Right kidney (tissue), 1 donor: ENCODE measurements at regions not wholly inside any gene's neighbourhood (a gene's known extent, or its start where the extent isn't known, plus 50 kb on each side); places are given as distances from the start of the nearest gene placed in this dataset.

ENCODE experiments used
- DNase-seq: peaks from one replicate; pipeline ENCODE4 v3.0.0-alpha.2; 2016

DNA sequence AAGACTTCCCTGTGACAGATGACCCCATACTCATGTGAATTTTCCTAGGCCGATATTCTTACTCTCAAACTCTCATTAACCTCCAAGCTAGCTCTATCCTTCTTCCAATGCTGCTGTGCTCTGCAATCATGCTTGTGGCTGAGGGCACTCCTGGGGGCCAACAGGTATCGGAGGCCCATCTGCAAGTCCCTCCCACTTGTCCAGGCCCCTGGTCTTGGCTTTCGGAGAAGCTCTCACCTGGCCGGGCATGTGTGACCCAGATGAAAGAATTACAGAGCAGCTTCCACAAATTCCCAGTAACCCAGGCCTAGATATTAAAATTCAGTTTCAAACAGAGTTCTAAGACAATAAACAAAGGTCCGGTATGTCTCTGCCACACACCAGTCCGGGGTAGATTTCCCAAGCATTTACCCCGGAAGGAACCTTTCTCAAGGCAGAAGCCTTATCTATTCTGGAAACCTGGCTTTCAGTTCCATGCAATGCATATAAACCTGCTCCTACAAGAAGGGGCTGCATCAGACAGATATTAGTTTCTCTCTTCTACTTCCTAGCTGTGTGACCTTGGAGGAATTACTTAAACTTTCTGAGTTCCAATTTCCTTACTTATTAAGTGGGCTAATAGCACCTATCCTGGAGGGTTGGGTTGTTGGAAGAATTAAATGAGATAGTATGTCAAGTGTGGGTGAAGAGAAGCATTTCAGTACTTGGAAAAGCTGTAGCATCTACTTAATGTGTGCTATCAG lies 270.8 kb downstream of the PTTG2 start:
- DNase-seq, result no peak

DNA sequence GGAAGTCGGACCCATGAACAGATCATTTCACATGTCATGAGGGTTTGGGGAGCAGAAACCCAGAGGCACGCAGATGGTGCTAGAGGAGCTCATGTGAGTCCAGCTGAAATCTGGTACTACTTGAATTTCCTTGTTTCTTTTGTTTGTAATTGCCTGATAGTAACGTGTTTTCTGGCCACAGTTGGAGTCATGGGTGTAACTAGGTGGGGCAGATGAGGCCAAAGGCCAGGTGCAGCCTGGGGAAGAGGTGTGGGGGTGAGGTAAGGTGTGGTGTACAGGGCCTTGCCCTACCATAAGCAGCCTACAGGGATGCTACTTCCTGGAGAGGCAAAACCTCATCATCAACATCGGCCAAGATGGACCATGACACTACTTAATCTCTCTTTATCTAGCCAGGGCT lies 271.4 kb downstream of the PTTG2 start:
- no peak for DNase-seq

DNA sequence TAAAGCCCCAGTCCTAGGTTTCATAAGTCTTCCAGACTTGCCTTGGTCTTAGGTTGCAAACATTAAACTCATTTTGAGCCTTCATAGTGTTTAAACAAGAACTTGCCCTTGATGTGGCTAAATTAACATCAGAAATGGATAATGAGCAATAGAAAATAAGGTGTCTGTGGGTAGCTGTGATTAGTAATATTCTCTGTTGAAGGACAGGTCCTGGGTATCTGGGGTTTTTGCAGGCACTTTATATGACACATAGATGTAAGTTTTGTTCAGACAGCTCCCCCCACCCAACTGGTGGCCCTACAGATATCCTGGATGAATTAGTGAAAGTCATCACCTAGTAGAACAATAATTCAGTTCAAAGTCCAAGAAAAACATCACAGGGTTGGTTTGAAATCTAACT lies 272.5 kb downstream of the PTTG2 start:
- DNase-seq, result no peak

DNA sequence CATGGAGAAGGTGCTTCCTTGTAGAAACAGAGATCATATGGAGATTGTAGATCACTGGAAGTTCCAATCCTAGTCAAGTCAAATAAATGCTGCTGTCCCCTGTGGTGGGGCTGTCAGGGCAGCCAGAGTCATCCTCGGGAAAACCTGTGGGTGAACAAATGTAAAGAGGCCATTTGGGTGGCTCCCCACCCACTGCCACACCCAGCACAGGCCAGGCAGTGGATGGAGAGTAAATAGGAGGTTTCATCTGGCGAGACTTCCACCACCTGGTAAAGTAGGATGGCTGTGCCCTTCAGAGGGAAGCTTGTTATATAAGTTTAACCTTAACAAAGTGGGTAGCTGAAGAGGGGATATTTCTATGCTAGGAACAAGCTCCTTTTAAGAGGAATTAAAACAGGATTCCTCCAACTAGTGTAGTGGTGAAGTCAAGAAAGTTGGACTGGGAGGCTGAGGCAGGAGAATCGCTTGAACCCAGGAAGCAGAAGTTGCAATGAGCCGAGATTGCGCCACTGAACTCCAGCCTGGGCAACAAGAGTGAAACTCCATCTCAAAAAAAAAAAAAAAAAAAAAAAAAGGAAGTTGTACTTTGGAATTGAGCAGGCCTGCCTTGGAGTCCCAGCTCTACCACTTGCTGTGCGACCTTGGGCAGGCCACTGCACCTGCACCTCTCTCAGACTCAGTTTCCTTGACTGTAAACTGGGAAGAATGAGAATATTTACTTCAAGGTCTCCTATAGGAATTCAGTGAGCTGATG lies 273.7 kb downstream of the PTTG2 start:
- DNase-seq, result no peak

DNA sequence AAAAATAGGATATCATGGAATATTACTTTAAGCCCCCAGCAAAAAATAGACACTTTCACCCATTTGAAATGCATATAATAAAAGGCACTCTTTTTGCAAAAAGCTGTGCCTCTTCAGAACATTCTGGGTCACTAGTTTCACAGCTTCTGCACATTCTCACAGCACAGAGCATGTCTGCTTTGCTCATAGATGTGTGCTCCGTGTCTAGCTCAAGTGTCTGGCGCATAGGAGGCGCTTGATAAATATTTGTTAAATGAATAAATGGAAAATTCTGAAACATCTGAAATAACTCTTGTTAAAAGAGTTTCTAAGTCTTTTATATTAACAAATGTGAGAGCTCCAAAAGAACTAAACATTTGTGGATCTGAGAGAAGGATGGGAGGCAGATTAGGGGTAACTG lies 275.2 kb downstream of the PTTG2 start:
- no peak for DNase-seq

DNA sequence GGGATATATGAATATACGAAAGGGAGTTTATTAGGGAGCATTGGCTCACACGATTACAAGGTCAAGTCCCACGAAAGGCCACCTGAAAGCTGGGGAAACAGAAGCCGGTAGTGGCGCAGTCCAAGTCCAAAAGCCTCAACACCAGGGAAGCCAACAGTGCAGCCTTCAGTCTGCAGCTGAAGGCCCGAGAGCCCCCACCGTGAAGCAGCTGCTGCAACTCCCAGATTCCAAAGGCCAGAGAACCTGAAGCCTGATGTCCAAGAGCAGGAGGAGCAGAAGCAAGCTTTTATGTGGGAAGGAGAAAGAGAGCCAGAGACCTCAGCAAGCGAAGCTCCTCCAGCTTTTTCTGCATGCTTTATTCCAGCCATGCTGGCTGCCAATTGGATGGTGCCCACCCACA lies 275.8 kb downstream of the PTTG2 start:
- DNase-seq, result no peak

DNA sequence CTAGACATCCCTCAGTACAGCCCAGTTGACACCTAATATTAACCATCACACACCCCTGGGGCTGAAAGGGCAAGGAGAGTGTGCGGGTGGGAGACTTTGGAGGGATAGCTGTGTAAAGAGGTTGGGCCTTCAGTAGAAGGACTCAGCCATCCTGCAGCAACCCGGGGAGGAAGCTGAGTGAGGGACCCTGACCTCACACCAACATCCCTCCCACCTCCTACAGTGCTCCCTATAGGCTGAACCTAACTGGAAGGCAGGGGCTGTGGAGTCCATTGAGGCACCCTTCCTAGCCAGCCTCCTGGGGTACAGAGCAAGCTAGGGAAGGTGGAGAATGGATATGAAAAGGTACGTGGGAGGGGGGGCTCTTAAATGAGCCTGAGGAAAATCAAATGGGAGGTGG lies 276.3 kb downstream of the PTTG2 start:
- no peak for DNase-seq

DNA sequence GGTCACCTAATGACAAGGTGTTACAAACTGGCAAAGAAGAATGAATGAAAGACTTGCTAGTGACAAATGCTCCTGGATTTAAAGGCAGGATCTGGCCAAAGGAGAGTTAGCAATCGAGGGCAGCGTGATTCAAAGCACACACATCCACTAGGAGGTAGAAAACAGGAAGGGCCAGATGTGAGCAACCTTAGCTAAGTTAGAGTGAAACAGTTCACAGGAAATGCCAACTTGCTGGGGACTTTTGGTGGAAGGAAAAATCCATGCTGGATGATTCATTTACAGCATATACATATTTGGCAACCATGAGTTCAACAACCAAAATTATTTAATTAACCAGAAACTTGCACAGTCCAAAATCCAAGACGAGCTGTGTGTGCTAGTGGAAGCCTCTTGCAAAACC lies 276.9 kb downstream of the PTTG2 start:
- DNase-seq, result no peak

DNA sequence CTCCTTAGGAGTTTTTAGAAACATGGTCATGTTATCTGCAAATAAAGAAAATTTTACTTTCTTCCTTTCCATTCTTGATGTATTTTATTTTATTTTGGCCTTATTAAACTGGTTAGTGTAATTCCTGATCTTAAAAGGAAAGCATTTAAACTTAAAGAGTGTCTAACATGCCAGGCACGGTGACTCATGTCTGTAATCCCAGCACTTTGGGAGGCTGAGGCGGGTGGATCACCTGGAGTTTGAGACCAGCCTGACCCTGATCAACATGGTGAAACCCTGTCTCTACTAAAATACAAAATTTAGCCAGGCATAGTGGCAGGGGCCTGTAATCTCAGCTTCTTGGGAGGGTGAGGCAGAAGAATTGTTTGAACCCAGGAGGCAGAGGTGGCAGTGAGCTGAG lies 281.3 kb downstream of the PTTG2 start:
- DNase-seq, result no peak

DNA sequence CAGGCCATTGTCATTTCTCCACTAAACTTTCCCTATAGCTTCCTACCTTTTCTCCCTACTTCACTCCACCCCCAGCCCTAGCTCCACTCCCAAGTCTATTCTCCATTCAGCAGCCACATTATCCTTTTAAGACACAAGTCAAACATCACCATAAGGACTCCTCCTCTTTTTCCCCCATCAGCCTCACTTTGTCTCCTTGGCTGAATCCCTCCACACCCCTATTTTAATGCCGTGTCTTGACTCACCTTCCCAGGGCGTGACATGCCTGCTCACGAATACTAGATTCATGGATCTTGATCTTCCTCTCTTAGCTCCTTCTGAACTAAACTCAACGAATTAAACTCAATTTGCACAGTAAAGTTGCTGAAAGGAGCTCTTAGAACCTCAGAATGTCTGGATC lies 281.9 kb downstream of the PTTG2 start:
- DNase-seq, result no peak

DNA sequence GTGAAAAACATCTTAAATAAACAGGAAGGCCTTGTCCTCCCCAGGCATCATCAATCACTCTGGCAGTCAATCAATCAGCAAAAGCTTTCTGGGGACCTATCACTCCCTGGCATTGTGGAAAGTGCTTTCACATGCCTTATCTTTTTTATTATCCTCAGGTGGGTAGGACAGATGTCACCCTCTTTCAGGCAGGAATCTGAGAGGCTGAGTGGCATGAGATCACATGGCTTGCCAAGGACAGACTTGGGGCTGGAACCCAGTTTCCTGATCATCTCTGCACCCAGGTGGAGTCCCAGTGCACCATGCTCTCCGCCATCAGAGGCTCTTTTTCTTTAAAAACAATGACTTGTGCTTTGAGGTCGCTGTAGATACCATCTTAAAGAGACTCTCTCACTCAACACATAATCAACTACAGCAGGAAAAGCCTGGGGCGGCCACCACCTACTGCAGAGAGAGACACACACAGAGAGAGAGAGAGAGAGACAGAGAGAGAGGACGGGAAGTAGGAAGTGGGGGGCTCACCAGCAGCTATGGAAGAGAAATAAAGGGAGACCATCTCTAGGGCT lies 282.7 kb downstream of the PTTG2 start:
- peak; percentile 23 for DNase-seq

DNA sequence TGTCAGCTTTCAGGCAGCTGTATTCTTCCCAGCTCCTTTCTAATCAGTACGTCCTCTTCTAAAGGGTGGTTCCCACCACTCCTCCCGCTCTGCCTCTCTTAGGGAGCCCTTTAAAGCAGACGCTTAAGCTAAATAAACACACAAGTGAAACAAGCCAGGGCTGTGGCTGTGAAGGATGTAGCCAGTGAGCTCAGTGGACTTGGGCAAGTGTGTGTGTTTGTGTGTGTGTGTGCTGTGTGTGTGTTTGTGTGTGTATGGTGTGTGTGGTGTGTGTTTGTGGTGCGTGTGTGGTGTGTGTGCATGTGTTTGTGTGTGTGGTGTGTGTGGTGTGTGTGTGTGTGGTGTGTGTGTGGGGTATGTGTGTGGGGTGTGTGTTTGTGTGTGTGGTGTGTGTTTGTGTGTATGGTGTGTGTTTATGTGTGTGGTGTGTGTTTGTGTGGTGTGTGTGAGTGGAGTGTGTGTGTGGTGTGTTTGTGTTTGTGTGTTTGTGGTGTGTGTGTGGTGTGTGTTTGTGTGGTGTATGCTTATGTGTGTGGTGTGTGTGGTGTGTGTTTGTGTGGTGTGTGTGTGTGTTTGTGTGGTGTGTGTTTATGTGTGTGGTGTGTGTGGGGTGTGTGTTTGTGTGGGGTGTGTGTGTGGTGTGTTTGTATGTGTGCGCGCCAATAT lies 283.3 kb downstream of the PTTG2 start:
- DNase-seq, result no peak

DNA sequence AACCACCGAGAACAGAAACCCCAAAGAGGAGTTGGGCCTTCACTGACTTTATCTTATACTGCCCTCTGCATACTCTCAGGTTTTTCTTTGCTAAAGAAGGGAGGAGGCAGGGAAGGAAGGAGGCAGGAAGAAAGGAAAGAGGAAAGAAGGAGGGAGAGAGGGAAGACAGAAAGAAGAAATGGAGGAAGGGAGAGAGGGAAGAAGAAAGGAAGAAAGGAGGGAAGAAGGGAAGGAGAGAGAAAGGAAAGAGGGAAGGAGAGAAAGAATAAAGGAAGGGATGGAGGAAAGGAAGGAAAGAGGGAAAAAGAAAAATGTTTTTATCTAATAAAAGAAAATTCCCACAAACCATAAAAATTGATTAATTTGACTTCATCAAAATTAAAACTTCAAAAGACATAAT lies 294.6 kb downstream of the PTTG2 start:
- no peak for DNase-seq

DNA sequence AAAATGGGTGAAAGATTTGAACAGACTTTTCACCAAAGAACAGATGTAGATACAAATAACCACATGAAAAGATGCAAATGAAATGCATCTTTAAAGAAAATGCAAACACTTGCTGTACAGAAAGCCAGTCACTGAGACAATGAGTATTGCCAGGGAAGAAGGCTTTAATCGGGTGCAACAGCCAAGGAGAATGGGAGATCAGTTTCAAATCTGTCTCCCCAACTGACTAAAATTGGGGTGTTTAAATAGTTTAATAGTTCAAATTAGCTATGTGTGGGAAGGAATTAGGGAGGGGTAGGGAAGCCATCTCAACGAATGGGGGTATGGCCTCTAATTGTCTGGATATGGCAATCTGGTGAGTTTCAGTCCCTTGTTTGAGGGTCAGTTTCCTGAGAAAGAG lies 295.4 kb downstream of the PTTG2 start:
- no peak for DNase-seq

DNA sequence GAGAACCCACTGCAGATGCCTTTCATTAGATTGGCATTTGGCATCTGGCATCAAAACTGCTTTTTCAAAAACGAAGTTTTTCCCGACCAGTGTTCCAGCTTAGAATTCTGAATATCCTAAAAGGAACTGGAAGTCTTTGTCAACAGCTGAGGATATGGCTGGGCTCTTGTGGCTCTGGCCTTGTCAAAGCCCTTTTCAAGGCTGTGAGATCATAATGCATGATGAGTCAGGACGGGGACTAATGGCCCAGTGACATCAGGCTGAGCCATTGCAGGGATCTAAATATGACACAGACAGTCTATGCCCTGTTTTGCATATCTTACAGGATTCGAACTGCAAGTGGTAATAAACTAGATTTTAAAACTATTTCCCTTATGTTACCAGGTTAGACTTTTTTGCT lies 306.4 kb downstream of the PTTG2 start:
- no peak for DNase-seq

DNA sequence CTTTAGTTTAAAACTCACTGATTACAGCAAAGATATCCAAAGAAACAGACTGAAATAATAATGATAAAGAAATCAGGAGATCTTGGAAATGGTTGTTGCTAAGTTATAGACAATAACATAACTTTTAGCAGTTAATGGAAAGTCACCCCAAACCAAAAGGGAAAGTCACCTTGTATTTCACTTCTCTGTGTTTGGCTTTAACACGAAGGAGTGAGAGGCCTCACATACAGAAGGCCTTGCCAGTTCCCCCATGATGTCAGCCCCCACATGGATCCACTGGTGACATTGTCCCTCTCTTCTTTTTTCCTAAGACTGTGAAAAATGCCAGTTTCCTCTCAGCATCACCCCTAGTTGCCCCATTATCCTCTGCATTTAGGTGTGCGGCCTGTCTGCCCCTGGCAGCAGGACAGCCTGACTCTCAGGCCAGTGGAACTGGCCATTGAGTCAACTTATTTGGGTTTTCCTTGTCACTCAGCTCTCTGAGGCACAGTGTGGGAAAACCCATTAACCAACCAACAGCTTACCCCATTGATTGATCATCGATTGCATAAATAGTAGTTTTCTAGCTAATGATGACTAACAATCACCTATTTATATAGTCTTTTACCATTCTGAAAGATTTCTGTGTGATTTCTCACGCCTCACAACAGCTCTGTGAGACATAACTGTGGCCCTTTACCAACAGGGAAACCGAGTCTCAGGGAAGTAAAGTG lies 308.1 kb downstream of the PTTG2 start:
- DNase-seq, result no peak

DNA sequence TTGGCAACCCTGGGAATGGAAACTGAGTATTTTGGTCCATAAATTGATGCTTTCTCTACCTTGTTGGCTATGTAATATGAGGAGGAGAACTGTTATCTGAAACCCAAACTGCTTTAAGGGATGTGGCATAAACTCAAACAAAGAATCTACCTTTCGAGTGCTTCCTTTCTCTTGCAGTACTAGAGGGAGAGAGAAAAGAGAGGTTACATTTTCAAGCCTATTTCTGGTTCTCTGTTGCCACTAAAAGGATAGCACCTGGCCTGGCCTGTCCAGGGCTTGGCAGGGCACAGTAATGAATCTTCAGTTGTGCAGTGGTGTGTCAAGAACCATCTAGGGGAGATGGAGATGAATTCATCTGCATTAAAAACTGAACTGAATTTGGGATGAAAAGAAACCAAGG lies 308.6 kb downstream of the PTTG2 start:
- DNase-seq, result no peak

DNA sequence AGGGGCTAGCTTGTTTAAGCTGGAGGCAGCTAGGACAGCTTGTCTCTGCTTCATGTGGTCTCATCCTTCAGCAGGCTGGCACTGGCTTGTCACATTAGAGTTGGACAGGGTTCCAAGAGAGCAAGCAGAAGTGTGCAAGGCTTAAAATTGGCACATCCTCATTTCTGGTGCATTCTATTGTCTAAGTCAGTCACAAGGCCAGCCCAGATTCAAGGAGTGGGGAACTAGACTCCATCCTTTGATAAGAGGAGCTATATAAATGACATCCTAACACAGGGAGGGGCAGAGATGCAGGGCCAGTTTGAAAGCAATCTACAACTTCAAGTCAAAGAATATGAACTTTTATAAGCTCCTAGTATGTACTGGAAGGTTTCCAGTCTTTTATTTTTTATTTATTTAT lies 313.2 kb downstream of the PTTG2 start:
- DNase-seq, result no peak

DNA sequence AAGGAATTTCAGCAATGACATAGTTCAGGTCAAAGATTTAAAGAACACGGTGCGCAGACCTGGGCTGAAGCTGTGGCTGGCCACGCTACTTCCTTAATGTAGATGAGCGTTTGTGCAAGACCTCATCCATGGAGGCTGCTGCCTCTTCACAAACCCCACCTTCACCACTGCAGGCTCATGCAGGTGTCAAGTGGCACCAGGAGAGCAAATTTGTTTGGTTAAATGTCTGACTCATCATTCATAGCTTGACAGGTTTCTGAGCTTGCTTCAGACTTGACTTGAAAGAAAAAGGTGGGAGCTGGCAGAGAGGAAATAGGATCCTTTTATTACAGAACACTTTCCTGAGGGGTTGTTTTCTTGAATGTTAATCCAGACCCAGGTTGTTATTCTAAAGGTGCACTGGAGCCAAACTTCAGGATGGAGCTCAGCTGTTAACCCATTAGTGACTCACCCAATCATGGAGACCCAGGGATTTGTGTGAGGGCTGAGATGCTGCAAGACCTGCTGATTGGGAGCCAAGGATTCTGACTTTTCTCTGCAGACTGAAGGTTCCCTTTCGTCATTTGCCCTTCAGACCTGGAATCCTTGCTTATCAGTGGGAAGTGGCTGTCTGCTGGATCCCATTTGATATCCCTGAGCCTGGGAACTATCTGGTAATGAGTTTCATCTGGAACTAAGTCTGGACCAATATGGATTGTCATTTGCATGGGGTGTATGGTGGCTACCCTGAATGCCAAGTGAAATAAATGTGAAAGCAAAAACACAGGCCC lies 315.3 kb downstream of the PTTG2 start:
- peak; percentile 65 for DNase-seq

DNA sequence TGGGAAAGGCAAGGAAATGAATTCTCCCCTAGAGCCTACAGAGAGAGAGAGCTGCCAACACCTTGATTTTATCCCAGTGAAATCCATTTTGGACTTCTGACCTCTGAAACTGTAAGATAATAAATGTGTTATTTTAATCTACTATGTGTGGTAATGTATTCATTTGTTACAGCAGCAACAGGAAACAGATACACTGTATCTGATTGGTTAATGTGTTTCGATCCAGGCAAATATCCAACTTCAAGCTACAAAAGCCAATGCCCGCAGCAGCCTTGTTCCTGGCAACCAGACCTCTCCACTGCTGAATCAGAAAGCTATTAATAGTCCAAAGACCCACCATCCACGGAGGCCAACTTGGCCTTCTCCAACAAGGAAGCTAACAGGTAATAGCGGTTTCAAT lies 318.1 kb downstream of the PTTG2 start:
- no peak for DNase-seq

DNA sequence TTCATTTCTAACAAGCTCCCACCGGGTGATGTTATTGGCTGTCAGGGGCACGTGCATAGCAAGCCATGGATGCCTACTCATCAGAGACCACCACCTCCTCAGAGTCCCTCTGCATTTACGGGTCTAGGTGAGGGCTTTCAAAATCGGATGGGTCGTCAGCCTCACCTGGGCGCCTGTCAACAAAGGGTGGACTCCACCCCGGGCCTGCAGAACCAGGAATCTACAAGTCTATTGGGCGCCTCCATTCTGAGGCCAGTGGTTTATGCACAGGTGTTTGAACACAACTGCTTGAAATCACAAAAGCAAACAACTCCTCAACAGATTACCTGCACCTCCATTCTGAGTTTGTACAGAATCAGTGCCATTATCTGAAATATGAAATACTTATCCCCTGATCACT lies 318.9 kb downstream of the PTTG2 start:
- peak; percentile 15 for DNase-seq
